SK-N-MC (cell line): ENCODE measurements at regions not wholly inside any gene's neighbourhood (a gene's known extent, or its start where the extent isn't known, plus 50 kb on each side); places are given as distances from the start of the nearest gene placed in this dataset.

Experiments used
- EZH2 ChIP-seq: fragments of 200-600 bp; sonication (generic); IDR thresholded peaks from one replicate; pipeline ENCODE4 v1.6.1; 2017; ENCODE audit warnings: antibody characterized with exemption
- FOXP2 ChIP-seq: optimal IDR thresholded peaks from 2 replicates; pipeline ENCODE3; 2011; ENCODE audit warnings: mild to moderate bottlenecking, moderate library complexity; ENCODE audit not compliant: insufficient read depth; ENCODE audit errors: extremely low read length, control extremely low read depth
- POLR2AphosphoS5 ChIP-seq: IDR thresholded peaks from 2 replicates; pipeline ENCODE4 v1.6.1; 2012; ENCODE audit warnings: mild to moderate bottlenecking, low read depth, low read length, borderline replicate concordance

DNA sequence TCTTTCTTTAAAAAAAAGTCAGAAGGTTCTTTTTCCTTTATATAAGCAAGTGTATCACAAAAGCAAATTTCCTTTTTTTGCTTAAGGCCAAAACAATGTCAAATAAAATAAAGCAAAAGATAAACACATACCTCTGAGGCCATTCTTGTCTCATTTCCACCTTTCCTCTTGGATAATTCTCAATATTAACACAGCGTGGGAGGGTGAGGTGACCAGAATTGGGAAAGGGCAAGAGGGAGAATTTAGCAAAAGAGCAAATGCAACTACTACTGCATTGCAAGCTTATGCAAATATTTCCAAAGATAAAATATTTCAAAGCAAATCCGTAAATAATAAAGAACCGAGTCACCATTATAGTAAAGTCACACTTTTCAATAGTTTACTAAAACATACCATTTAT, 153.4 kb upstream of the PSMD7 start:
- TF ChIP-seq POLR2AphosphoS5 (no peak), EZH2 (no peak), FOXP2 (no peak)
